Gastroesophageal sphincter (tissue), 4 donors: ENCODE measurements at regions not wholly inside any gene's neighbourhood (a gene's known extent, or its start where the extent isn't known, plus 50 kb on each side); places are given as distances from the start of the nearest gene placed in this dataset.
A peak's percentile ranks its signal among the peaks of the same experiment; 100 is the strongest.

Experiments used
- ATAC-seq: fragments of 150-250 bp; one replicate; pipeline ENCODE4 v1.9.1; 2016; ENCODE audit warnings: mild to moderate bottlenecking, moderate library complexity
- H3K27ac ChIP-seq, 4 donors: fragments of 200-600 bp; sonication (generic) in 3 of 4; 1 replicate in 3 of 4; 2 replicates in 1 of 4; pipeline ENCODE4 v1.5.1; 2016 to 2019
- H3K27me3 ChIP-seq: fragments of 200-600 bp; sonication (generic); one replicate; pipeline ENCODE4 v1.5.1; 2019
- H3K36me3 ChIP-seq, 2 donors: fragments of 200-600 bp; sonication (generic); one replicate each; pipeline ENCODE4 v1.5.1; 2019; ENCODE audit warnings: control low read depth in 1 of 2
- H3K4me1 ChIP-seq, 3 donors: fragments of 200-600 bp; sonication (generic); 1 replicate in 2 of 3; 2 replicates in 1 of 3; pipeline ENCODE4 v1.5.1; 2016 to 2019; ENCODE audit warnings: control low read depth in 2 of 3
- H3K4me3 ChIP-seq, 2 donors: fragments of 200-600 bp; sonication (generic); one replicate each; pipeline ENCODE4 v1.5.1; 2019; ENCODE audit warnings: mild to moderate bottlenecking in 1 of 2, moderate library complexity in 1 of 2
- H3K9me3 ChIP-seq, 3 donors: fragments of 200-600 bp; sonication (generic); one replicate each; pipeline ENCODE4 v1.5.1; 2017 to 2019; ENCODE audit warnings: control low read depth in 2 of 3
- EP300 ChIP-seq: sonication (generic); formaldehyde crosslinking; IDR thresholded peaks from one replicate; pipeline ENCODE4 v1.6.1; 2017; ENCODE audit warnings: antibody characterized with exemption, mild to moderate bottlenecking
- POLR2A ChIP-seq, 2 donors: fragments of 450-650 bp; IDR thresholded peaks; one replicate each; pipeline ENCODE4 v1.6.1; 2017; ENCODE audit warnings: antibody characterized with exemption in 2 of 2, mild to moderate bottlenecking in 2 of 2, moderate library complexity in 1 of 2
- POLR2AphosphoS5 ChIP-seq: sonication (generic); formaldehyde crosslinking; IDR thresholded peaks from one replicate; pipeline ENCODE4 v1.6.1; 2017; ENCODE audit warnings: antibody characterized with exemption
- whole genome bisulfite sequencing, 2 donors: methylation state at CpG; one replicate each; pipeline ENCODE4 v1.1.5; 2018; ENCODE audit warnings: low coverage in 1 of 2; 5-methylcytosine and 5-hydroxymethylcytosine counted together
- TF ChIP-seq, protein P1 (sequence below), 4 experiments: fragments of 200-600 bp in 2 of 4; fragments of 450-650 bp in 2 of 4; sonication (generic) in 1 of 4; IDR thresholded peaks; one replicate each; pipeline ENCODE4 v1.5.1; 2017 to 2019; ENCODE audit warnings: antibody characterized with exemption in 4 of 4, mild to moderate bottlenecking in 2 of 4, moderate library complexity in 2 of 4

DNA sequence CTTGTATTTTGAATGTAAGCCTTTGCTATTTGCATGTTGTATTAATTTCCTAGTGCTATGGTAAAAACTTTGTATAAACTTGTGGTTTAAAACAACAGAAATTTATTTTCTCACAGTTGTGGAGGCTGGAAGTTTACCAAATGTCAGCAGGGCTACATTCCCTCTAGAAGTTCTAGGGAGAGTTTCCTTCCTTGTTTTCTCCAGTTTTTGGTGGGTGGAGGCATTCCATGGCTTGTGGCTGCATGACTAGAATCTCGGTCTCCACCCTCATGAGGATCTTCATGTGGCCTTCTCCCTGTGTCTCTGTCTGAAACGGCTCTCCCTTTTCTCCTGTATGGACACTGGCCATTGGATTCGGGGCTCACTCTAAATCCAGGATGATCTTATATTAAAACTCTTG is 482.2 kb upstream of the GOT2 start:
- Histone ChIP-seq H3K9me3 (no peaks in the 10 kb centered on the region), H3K36me3 (no peaks in the 10 kb centered on the region), H3K27me3 (no peaks in the 10 kb centered on the region), H3K27ac (no peak overlapping the region), H3K4me1 (peaks cover 0 to 7% (median 2%) of the 10 kb centered on the region in 3 donors), H3K4me3 (no peak overlapping the region)
- 79 to 95% methylated on average over 3 of the region's 3 CpGs for WGBS, 2 donors
- TF ChIP-seq EP300: no peak
- TF ChIP-seq POLR2A (IDR thresholded peaks at IDR 0.05): no peak
- TF ChIP-seq POLR2AphosphoS5: no peak
- TF ChIP-seq, protein P1, sequence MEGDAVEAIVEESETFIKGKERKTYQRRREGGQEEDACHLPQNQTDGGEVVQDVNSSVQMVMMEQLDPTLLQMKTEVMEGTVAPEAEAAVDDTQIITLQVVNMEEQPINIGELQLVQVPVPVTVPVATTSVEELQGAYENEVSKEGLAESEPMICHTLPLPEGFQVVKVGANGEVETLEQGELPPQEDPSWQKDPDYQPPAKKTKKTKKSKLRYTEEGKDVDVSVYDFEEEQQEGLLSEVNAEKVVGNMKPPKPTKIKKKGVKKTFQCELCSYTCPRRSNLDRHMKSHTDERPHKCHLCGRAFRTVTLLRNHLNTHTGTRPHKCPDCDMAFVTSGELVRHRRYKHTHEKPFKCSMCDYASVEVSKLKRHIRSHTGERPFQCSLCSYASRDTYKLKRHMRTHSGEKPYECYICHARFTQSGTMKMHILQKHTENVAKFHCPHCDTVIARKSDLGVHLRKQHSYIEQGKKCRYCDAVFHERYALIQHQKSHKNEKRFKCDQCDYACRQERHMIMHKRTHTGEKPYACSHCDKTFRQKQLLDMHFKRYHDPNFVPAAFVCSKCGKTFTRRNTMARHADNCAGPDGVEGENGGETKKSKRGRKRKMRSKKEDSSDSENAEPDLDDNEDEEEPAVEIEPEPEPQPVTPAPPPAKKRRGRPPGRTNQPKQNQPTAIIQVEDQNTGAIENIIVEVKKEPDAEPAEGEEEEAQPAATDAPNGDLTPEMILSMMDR (IDR thresholded peaks at IDR 0.05): no peak
- ATAC-seq: no peak

DNA sequence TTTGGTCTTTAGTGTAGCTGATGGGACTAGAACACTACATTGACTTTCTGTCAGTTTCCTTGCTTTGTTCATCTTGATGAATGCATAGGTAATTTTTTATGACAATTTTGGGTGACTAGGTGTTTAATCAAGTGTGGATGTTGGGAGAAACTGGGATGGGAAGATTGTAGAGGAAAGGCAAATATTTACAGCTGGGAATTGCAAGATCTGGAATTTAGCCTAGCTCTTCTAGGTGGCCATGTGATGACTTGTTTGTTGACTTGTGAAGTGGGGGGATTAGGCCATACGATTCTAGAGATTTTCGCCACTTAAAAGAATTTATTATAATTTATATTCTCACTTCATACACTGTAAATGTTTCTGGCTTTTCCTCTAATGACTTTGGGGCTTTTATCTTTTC is 480.3 kb upstream of the GOT2 start:
- Histone ChIP-seq H3K27ac (no peak overlapping the region), H3K4me1 (peaks cover 2 to 16% (median 7%) of the 10 kb centered on the region in 3 donors), H3K9me3 (no peaks in the 10 kb centered on the region), H3K4me3 (no peak overlapping the region), H3K27me3 (no peaks in the 10 kb centered on the region), H3K36me3 (no peaks in the 10 kb centered on the region)
- TF ChIP-seq POLR2AphosphoS5: no peak
- TF ChIP-seq, protein P1 (IDR thresholded peaks at IDR 0.05): no peak
- no peak for TF ChIP-seq POLR2A (IDR thresholded peaks at IDR 0.05)
- no peak for TF ChIP-seq EP300
- no peak for ATAC-seq
- WGBS, 2 donors: 14 to 48% methylated on average over 2 of the region's 2 CpGs

DNA sequence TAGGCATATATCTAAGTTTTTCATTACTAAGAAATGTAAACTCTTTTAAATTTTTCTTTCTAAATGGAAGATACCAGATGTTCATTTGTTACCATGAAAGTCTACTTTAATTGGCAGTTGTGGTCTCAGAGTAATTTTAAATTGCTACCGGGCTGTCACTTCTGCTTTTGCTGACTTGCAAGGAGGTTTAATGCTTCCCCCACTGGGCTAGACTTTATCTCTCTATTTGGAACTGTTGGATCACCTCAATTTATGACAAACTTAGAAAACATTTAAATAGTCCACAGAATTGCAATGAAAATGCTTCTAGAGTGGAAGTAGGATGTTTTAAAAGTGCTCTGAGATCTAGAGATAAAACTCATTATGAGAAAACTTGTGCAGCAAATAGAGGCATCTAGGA is 479.8 kb upstream of the GOT2 start:
- Histone ChIP-seq H3K27me3 (no peaks in the 10 kb centered on the region), H3K27ac (no peak overlapping the region), H3K4me3 (no peak overlapping the region), H3K4me1 (peaks cover 2 to 16% (median 7%) of the 10 kb centered on the region in 3 donors), H3K9me3 (no peaks in the 10 kb centered on the region), H3K36me3 (no peaks in the 10 kb centered on the region)
- WGBS, 2 donors: 71 to 88% methylated on average over 1 of the region's 1 CpG
- ATAC-seq: no peak
- TF ChIP-seq EP300 (no peak), POLR2AphosphoS5 (no peak), POLR2A (IDR thresholded peaks at IDR 0.05) (no peak)
- TF ChIP-seq, protein P1 (IDR thresholded peaks at IDR 0.05): no peak

DNA sequence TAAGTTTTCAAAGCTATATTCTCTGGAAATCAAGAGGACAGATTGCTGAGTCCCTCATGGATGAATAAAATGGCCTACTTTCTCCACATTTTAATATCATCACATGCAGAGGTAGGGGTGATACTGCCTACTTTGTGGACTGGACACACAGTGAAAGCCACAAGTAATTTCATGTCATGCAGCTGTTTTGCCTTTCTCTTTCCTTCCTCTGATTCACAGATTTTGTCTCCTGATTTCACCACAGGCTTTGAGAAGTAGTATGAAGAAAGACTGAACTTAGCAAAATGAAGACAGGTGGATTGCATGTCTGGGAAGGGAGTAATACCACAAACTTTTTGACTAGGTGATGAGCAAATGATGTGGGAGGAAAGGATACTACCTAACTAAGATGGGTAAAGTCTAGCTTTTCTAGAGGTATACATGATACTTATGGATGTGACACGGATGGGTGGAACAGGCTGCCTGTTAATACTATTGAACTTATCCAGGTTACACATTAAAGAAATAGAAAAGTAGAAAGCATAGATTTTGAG is 478.4 kb upstream of the GOT2 start:
- Histone ChIP-seq H3K27ac (no peak overlapping the region), H3K4me3 (no peak overlapping the region), H3K9me3 (no peaks in the 10 kb centered on the region), H3K27me3 (no peaks in the 10 kb centered on the region), H3K36me3 (no peaks in the 10 kb centered on the region), H3K4me1 (peaks cover 2 to 16% (median 7%) of the 10 kb centered on the region in 3 donors)
- TF ChIP-seq, protein P1 (IDR thresholded peaks at IDR 0.05): no peak
- no peak for TF ChIP-seq POLR2AphosphoS5
- no peak for TF ChIP-seq POLR2A (IDR thresholded peaks at IDR 0.05)
- no peak for TF ChIP-seq EP300
- 77 to 100% methylated on average over 1 of the region's 1 CpG for WGBS, 2 donors
- no peak for ATAC-seq

DNA sequence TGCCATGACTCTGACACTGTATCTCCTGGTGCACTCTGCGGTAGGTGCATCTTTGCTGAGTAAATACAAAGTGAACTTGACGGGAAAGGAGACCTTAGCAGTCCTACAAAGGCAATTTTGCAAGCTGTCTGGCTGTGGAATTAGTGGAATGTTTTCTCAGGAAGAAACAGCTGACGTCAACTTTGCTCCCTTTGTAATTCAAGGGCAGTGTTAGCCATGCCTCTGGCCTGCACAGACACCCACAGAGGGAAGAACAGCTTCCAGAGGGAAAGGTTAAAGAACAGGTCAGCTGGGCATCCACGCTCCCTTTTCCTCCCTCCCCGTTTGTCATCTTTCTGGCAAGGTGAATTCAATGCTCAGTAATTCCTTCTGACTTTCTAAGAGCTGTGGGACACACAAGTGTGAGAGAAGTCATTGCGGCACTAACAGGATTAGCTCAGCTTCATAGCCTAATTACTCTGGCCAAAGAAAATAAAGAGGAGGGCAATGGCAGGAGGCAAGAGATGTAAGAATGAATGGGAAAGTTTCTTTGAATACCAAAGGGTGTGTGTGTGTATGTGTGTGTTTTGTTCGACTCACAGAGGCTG is 476.9 kb upstream of the GOT2 start:
- Histone ChIP-seq H3K9me3 (no peaks in the 10 kb centered on the region), H3K27me3 (no peaks in the 10 kb centered on the region), H3K4me1 (peaks cover 2 to 16% (median 7%) of the 10 kb centered on the region in 3 donors), H3K27ac (peak overlapping the region; percentile 43 to 81 (median 66)), H3K36me3 (no peaks in the 10 kb centered on the region), H3K4me3 (no peak overlapping the region)
- 5 to 17% methylated on average over 7 of the region's 7 CpGs for WGBS, 2 donors
- peak; percentile 90 for ATAC-seq
- no peak for TF ChIP-seq POLR2AphosphoS5
- TF ChIP-seq POLR2A (IDR thresholded peaks at IDR 0.05): no peak
- TF ChIP-seq, protein P1 (IDR thresholded peaks at IDR 0.05): no peak
- TF ChIP-seq EP300: no peak
